Naive thymus-derived CD8-positive, alpha-beta T cell (primary cell): ENCODE measurements at regions not wholly inside any gene's neighbourhood (a gene's known extent, or its start where the extent isn't known, plus 50 kb on each side); places are given as distances from the start of the nearest gene placed in this dataset.
"Not testable (repeated sequence)": the region's sequence is repeated elsewhere in the genome, so short reads cannot be mapped to it uniquely, and the experiment has no call there.

Experiments
- ATAC-seq, 2 donors: fragments of 150-1000 bp; cut with Tn5 transposase in 1 of 2; sonication (Bioruptor Pico), chemical (Tn5 transposase) in 1 of 2; 1 replicate in 1 of 2; 2 replicates in 1 of 2; pipeline ENCODE4 v1.10.0; 2021; ENCODE audit warnings: mild to moderate bottlenecking in 2 of 2, moderate library complexity in 2 of 2
- POLR2A ChIA-PET: fragments of 350-600 bp; sonication (Branson Sonifier 250); formaldehyde crosslinking; loops from one replicate; lab custom pipeline; 2021; ENCODE audit warnings: antibody characterized with exemption; lab: Charles Lee
- DNase-seq, 10 donors: peaks; one replicate each; pipeline versions ENCODE4 v3.0.0 to v3.0.0-alpha.2; 2020 to 2022
- H3K27ac Mint-ChIP-seq, 10 donors: one replicate each; pipeline ENCODE4 v1.8.0; 2020 to 2022; ENCODE audit warnings: mild to moderate bottlenecking in 10 of 10, mixed read lengths in 10 of 10, moderate library complexity in 4 of 10, inconsistent platforms in 1 of 10
- H3K27me3 Mint-ChIP-seq, 5 donors: one replicate each; pipeline ENCODE4 v1.8.0; 2021 to 2022; ENCODE audit warnings: mixed read lengths in 5 of 5
- H3K36me3 Mint-ChIP-seq, 3 donors: one replicate each; pipeline ENCODE4 v1.8.0; 2020 to 2022; ENCODE audit warnings: mixed read lengths in 3 of 3, mild to moderate bottlenecking in 2 of 3, inconsistent platforms in 1 of 3
- H3K4me1 Mint-ChIP-seq, 4 donors: one replicate each; pipeline ENCODE4 v1.8.0; 2021 to 2022; ENCODE audit warnings: mixed read lengths in 4 of 4
- H3K4me3 Mint-ChIP-seq, 10 donors: one replicate each; pipeline ENCODE4 v1.8.0; 2020 to 2022; ENCODE audit warnings: mild to moderate bottlenecking in 10 of 10, mixed read lengths in 10 of 10, moderate library complexity in 6 of 10, inconsistent platforms in 1 of 10
- H3K9me3 Mint-ChIP-seq, 9 donors: one replicate each; pipeline ENCODE4 v1.8.0; 2020 to 2022; ENCODE audit warnings: mixed read lengths in 9 of 9, mild to moderate bottlenecking in 3 of 9, inconsistent platforms in 1 of 9, moderate library complexity in 1 of 9

DNA sequence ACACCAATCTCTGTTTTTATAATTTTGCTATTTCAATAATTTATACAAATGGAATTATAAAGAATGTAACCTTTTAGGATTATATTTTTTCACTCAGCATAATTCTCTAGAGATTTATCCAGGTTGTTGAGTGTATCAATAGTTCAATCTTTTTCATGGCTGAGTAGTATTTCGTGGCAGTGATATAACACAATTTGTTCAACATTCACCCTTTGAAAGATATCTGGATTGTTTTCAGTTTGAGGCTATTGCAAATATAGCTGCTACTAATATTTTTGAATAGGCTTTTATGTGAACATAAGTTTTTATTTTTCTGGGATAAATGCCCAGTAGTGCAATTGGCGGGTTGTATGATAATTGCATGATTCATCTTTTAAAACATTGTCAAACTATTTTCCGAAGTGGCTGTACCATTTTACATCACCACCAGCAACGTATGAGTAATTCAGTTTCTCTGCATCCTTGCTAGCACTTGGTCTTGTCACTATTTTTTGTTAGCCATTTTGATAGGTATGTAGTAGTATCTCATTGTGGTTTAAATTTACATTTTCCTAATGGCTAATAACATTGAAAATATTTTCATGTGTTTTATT is 55.6 kb upstream of the ABCD3 start:
- Mint-ChIP-seq H3K9me3 (peaks cover 0 to 25% (median 12%) of the 10 kb centered on the region in 9 donors), H3K27ac (no peak overlapping the region)

DNA sequence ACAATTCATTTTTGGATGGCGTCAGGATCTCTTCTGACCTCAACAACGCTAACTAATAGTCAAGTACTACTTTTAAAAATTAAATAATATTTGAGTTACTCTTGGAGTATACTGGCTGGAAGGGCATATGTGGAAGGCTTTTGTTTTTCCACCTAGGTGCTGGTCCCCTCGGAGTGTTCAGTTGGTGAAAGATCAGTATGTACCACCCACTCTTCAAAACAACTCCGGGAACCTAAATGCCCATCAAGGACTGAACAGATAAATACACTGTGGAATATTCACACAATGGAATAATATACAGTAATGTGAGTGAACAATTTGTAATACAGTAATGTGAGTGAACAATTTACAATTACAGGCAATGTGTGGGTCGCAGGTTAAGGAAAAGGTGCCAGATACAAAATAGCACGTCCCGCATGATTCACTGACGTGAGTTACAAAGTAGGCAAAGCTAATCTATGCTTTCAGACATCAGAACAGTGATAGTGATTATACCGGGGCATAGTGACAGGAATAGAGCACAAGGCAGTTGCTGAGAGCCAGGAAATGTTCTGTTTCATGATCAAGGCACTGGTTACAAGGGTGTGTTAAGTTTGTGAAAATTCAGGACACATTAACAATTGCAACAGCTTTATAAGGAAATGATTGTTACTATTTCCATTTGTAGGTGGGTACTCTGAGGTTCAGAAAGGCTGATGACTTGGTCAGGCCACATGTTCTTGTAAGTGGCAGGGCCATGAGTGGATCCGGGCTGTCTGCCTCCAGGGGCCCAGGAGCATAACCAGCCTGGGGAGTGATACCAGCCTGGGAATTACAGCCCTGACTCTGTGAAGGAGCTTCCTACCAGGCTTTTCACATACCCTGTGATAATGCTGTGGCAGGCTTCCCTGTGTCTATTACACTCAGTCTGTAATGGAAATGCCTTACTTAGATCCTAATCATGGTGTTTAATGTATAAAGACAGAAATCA is 59.3 kb upstream of the ABCD3 start:
- Mint-ChIP-seq H3K4me1 (peaks cover 0 to 2% (median 0%) of the 10 kb centered on the region in 4 donors), H3K27me3 (no peaks in the 10 kb centered on the region), H3K36me3 (peaks cover 0 to 12% (median 0%) of the 10 kb centered on the region in 3 donors), H3K4me3 (no peak overlapping the region), H3K27ac (no peak overlapping the region), H3K9me3 (peaks cover 0 to 20% (median 3%) of the 10 kb centered on the region in 9 donors)
- no peak for ATAC-seq
- POLR2A ChIA-PET: no interaction called here
- no peak for DNase-seq

More for the DNA sequence above, 55.6 kb upstream of the ABCD3 start:
- peaks cover 0 to 12% (median 0%) of the 10 kb centered on the region in 3 donors for H3K36me3 Mint-ChIP-seq
- POLR2A ChIA-PET: no interaction called here
- DNase-seq: no peak
- no peak overlapping the region for H3K4me3 Mint-ChIP-seq
- peaks cover 0 to 4% (median 0%) of the 10 kb centered on the region in 5 donors for H3K27me3 Mint-ChIP-seq
- peaks cover 0 to 4% (median 0%) of the 10 kb centered on the region in 4 donors for H3K4me1 Mint-ChIP-seq
- no peak for ATAC-seq

DNA sequence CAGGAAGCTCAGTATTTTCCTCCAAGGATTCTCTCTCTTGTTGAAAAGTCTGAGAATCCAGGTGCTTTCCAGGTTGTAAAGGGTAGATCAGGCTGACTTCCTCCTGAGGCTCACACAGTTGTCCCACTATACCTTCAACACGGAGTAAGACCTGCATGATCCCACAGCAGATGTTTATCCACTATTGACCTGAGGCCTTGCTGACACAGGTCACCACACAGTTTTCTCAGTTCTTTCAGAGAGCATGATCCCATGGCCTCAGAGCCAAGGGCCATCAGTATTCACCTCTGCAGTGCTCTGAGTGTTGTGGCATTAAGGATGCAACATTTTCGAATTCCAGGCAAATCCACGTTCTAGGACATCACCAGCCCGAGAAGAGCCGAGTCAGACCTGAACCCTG is 60.5 kb upstream of the ABCD3 start:
- Mint-ChIP-seq H3K9me3 (peaks cover 0 to 13% (median 3%) of the 10 kb centered on the region in 9 donors), H3K36me3 (peaks cover 0 to 4% (median 0%) of the 10 kb centered on the region in 3 donors), H3K4me3 (no peak overlapping the region), H3K4me1 (peaks cover 0 to 2% (median 0%) of the 10 kb centered on the region in 4 donors), H3K27me3 (peaks cover 0 to 7% (median 0%) of the 10 kb centered on the region in 5 donors), H3K27ac (no peak overlapping the region)
- ATAC-seq: no peak
- POLR2A ChIA-PET: no interaction called here
- DNase-seq: no peak

DNA sequence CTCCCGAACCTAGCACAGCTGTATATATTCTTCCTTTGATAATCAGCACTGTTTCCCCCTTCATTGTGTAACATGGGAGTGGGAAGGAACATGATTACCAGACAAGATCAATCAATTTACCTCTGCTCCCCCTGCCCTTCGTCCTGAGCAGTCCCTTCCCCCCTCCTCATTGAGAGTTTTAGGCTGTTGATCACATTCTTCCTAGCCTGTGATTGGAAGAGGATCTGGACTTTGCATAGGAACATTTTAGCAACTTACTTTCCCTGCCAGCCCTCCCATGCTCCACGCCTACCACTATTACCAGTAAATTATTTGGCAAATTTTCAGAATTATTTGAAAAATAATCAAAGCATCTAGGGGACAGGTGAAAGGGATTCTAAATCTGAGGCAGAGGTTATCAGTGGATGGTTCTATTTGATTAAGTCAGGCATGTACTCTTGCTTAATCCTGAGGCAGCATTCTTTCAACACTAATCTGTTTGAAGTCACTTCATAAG is 62.7 kb upstream of the ABCD3 start:
- no peak overlapping the region for H3K27ac Mint-ChIP-seq
- DNase-seq: no peak
- H3K9me3 Mint-ChIP-seq: no peaks in the 10 kb centered on the region
- H3K4me3 Mint-ChIP-seq: no peak overlapping the region
- ATAC-seq: no peak
- peaks cover 0 to 2% (median 0%) of the 10 kb centered on the region in 4 donors for H3K4me1 Mint-ChIP-seq
- H3K27me3 Mint-ChIP-seq: peaks cover 0 to 7% (median 0%) of the 10 kb centered on the region in 5 donors
- POLR2A ChIA-PET: no interaction called here
- no peaks in the 10 kb centered on the region for H3K36me3 Mint-ChIP-seq

DNA sequence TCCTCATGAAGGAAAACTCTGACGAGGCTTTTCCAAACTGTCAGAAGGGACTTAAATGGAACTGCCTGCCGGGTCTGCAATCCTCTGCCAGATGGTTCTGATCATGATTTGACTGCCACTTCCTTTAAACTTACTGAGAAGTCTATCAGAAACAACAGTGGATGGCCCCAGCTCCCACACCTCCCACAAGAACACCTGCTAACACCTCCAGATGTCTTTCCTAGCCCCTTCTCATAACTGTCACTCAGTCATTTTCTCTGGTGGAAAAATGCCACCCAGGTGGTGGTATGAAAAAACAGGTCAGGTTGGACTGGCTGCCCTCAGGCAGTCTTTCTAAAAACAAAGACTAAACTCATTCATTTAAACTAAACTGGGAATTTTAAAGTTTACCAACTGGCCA is 66.7 kb upstream of the ABCD3 start:
- no peaks in the 10 kb centered on the region for H3K9me3 Mint-ChIP-seq
- ATAC-seq (no peak), DNase-seq (no peak)
- H3K36me3 Mint-ChIP-seq: no peaks in the 10 kb centered on the region
- H3K27me3 Mint-ChIP-seq: peaks cover 0 to 7% (median 0%) of the 10 kb centered on the region in 5 donors
- no peak overlapping the region for H3K27ac Mint-ChIP-seq
- H3K4me3 Mint-ChIP-seq: no peak overlapping the region
- H3K4me1 Mint-ChIP-seq: no peaks in the 10 kb centered on the region
- POLR2A ChIA-PET: no interaction called here

DNA sequence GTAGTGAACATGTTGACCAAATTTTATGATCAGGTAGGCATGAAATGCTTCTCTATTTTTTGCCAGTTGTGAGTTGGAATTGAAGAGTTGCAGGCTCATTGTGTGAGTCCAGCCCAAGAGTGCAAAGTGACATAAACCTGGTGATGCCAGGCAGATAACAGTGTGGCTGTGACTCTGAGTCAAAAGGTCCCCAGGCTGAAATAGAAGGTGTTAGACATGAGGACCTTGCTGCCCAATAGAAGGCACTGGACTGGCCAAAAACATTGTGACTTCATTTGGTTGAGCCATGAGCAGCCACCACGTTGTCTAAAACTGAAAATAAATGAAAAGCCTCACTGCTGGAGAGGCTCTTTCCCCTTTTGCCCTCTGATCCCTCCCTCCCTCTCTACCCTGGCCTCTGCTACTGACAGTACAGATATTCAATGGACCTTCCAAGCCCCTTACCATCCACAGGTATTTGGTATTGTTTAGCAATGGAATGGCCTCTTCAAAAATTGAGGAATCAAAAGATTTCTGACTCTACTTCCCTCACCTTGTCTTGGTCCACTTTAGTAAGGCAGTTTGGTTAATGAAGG is 67.8 kb upstream of the ABCD3 start:
- H3K4me1 Mint-ChIP-seq: no peaks in the 10 kb centered on the region
- peaks cover 0 to 7% (median 0%) of the 10 kb centered on the region in 5 donors for H3K27me3 Mint-ChIP-seq
- ATAC-seq: no peak
- H3K36me3 Mint-ChIP-seq: no peaks in the 10 kb centered on the region
- no peak overlapping the region for H3K4me3 Mint-ChIP-seq
- POLR2A ChIA-PET: no interaction called here
- H3K9me3 Mint-ChIP-seq: no peaks in the 10 kb centered on the region
- H3K27ac Mint-ChIP-seq: no peak overlapping the region
- no peak for DNase-seq

DNA sequence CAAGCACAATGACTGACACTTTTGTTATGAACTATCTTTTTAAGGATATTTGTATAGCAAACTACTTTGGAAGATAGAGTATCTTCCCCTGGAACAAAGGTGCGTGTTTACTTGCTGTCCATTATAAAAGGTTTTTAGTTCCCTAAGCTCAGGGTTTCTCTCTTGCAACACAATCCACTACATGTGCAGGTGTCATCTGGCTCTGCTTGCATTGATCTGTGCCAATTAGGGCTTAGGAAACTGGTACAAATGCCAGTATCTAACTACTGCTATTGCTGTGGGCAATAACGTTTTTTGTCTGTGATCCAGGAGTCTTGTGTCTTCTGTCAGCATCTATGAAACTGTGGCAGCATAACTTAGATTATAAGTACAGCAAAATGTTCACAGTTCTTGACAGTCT is 68.3 kb upstream of the ABCD3 start:
- ATAC-seq (no peak), DNase-seq (no peak)
- Mint-ChIP-seq H3K27ac (no peak overlapping the region), H3K4me3 (no peak overlapping the region), H3K4me1 (no peaks in the 10 kb centered on the region), H3K36me3 (no peaks in the 10 kb centered on the region), H3K9me3 (no peaks in the 10 kb centered on the region), H3K27me3 (peaks cover 0 to 7% (median 0%) of the 10 kb centered on the region in 5 donors)
- POLR2A ChIA-PET: no interaction called here

DNA sequence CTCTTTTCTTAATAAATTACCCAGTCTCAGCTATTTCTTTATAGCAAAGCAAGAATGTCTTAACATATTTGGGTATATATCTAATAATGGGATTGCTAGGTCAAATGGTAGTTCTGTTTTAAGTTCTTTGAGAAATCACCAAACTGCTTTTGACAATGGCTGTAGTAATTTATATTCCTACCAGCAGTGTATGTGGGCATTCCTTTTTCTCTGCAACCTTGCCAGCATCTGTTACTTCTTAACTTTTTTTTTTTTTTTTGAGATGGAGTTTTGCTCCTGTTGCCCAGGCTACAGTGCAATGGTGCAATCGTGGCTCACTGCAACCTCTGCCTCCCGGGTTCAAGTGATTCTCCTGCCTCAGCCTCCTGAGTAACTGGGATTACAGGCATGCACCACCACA is 69.8 kb upstream of the ABCD3 start:
- H3K9me3 Mint-ChIP-seq, H3K4me3 Mint-ChIP-seq, H3K36me3 Mint-ChIP-seq, ATAC-seq, POLR2A ChIA-PET, H3K4me1 Mint-ChIP-seq, DNase-seq, H3K27me3 Mint-ChIP-seq, H3K27ac Mint-ChIP-seq: not testable (repeated sequence)

DNA sequence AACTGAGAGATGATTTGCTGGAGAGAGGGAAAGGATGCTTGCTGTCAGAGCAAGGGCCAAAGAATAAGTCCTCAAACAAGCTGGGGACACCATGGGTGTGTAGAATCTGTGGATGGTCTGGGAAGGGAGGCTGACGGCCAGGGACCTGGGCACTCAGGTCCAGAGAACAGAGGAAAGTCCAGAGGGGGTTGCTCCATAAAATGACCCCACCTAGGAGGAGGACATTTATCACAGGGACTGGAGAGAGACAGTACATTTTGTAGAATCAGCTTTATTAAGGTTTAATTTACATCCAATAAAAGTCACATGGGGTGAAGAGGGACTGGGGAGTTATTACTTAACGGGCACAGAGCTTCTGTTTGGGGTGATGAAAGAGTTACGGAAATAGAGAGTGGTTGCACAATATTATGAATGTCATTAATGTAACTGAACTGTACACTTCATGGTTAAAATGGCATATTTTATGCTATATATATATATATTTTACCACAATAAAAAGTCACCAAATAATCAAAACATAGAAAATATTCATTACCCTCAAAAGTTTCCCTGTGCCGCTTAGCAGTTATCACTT is 73.0 kb upstream of the ABCD3 start:
- no peak for ATAC-seq
- POLR2A ChIA-PET: no interaction called here
- no peaks in the 10 kb centered on the region for H3K4me1 Mint-ChIP-seq

DNA sequence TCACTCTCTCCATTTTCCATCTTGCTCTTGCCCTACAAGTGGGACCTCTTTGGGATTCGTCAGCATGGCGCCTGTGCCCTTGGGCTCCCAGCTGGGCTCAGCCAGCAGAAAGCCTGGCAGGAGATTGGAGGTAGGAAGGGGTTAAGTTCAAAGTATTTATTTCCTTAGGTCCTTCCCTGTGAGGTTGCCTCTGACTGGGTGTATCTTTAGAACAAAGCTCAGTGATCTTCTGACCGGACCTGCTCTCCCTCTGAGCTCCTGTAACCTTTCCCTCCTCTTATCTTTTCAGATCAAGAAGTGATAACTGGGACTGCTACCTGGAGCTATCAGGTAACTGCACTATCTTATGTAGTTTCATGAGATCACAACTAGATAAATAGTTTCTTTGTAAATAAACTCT is 75.8 kb upstream of the ABCD3 start:
- no peak overlapping the region for H3K27ac Mint-ChIP-seq
- H3K27me3 Mint-ChIP-seq: peaks cover 0 to 10% (median 0%) of the 10 kb centered on the region in 5 donors
- DNase-seq: no peak
- peaks cover 0 to 2% (median 0%) of the 10 kb centered on the region in 4 donors for H3K4me1 Mint-ChIP-seq
- no peaks in the 10 kb centered on the region for H3K36me3 Mint-ChIP-seq
- H3K9me3 Mint-ChIP-seq: no peaks in the 10 kb centered on the region
- H3K4me3 Mint-ChIP-seq: no peak overlapping the region
- POLR2A ChIA-PET: no interaction called here
- no peak for ATAC-seq

More for the DNA sequence above, 73.0 kb upstream of the ABCD3 start:
- H3K27me3 Mint-ChIP-seq: peaks cover 0 to 6% (median 0%) of the 10 kb centered on the region in 5 donors
- DNase-seq: no peak
- no peaks in the 10 kb centered on the region for H3K9me3 Mint-ChIP-seq
- no peak overlapping the region for H3K27ac Mint-ChIP-seq
- H3K4me3 Mint-ChIP-seq: no peak overlapping the region
- no peaks in the 10 kb centered on the region for H3K36me3 Mint-ChIP-seq

DNA sequence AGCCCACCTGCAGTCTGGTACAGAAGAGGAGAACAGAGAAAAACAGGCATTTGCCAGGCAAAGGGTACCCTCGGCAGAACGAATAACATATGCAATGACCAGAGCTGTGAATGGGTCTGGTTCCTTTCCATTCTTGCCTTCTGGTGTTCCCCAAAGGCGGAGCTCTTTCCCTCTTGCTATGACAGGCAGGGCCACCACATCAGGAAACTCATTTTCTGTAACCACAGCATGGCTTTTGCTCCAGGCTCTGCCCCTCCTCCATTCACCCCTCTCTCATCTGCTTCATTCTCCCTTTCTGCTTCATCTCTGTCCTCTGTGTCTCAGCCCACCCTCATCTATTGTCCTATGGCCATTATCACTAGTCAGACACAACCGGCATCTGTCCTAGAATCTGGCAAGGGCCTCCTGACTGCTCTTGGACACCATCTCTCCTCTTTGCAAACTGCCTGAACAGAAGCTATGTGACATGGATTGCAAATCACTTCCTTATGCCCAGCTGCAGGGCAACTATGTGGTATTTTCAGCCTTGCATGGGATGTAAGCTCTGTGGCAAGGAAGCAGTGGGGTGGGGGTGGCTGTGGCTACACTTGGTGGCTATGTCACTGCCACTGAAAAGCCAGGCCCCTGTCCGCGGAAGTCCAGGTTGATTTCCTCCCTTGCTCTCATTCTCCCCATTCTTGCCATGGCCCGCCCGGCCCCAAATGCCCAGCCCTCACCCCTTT is 78.8 kb upstream of the ABCD3 start:
- H3K4me1 Mint-ChIP-seq: peaks cover 0 to 2% (median 0%) of the 10 kb centered on the region in 4 donors
- no peak for DNase-seq
- H3K4me3 Mint-ChIP-seq: no peak overlapping the region
- H3K9me3 Mint-ChIP-seq: no peaks in the 10 kb centered on the region
- H3K27ac Mint-ChIP-seq: no peak overlapping the region
- POLR2A ChIA-PET: no interaction called here
- ATAC-seq: no peak
- H3K27me3 Mint-ChIP-seq: peaks cover 0 to 14% (median 0%) of the 10 kb centered on the region in 5 donors
- no peaks in the 10 kb centered on the region for H3K36me3 Mint-ChIP-seq

DNA sequence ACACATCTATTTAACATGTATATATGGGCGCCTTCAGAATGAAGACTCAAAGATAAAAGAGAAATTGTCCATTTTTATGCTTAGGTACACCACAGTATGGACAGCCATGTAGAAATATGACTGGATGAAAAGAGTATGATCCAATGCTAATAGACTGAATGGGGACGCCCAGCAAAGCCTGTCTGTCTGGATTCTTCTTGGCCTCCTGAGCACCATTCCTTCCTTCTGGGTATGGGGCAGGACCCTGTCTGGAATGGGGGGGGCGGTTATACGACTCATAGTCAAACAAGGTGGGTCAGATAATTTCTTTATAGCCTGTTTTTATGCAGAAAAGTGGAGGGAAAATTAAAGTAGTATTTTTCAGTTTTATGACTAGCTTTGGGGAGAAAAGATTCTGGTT is 81.2 kb upstream of the ABCD3 start:
- POLR2A ChIA-PET: no interaction called here
- ATAC-seq: no peak
- Mint-ChIP-seq H3K27ac (no peak overlapping the region), H3K4me3 (no peak overlapping the region), H3K36me3 (no peaks in the 10 kb centered on the region), H3K9me3 (no peaks in the 10 kb centered on the region), H3K27me3 (peaks cover 0 to 16% (median 3%) of the 10 kb centered on the region in 5 donors), H3K4me1 (peaks cover 0 to 2% (median 0%) of the 10 kb centered on the region in 4 donors)
- no peak for DNase-seq
